Endothelial cell of umbilical vein (primary cell): ENCODE measurements at regions not wholly inside any gene's neighbourhood (a gene's known extent, or its start where the extent isn't known, plus 50 kb on each side); places are given as distances from the start of the nearest gene placed in this dataset.
"Not testable (repeated sequence)": the region's sequence is repeated elsewhere in the genome, so short reads cannot be mapped to it uniquely, and the experiment has no call there.

Source experiments
- BruUV-seq: library from RNA; stranded (reverse); fragments of 400-500 nt; replicated peaks from 2 replicates; lab custom pipeline; 2021; lab: Mats Ljungman, UMichigan
- CTCF ChIA-PET: fragments of 300-600, 350-600 bp; sonication (Branson Sonifier 250); formaldehyde crosslinking; loops from one replicate; lab custom pipeline; 2021; ENCODE audit warnings: antibody characterized with exemption, inconsistent platforms; lab: Charles Lee
- POLR2A ChIA-PET: fragments of 300-600, 350-600 bp; sonication (Branson Sonifier 250); formaldehyde crosslinking; loops from one replicate; lab custom pipeline; 2021; ENCODE audit warnings: antibody characterized with exemption, inconsistent platforms; lab: Charles Lee
- DNase-seq: peaks from one replicate; pipeline ENCODE4 v3.0.0-alpha.2; 2011; ENCODE audit warnings: low read depth, low spot score
- FAIRE-seq: peaks from 2 replicates; lab custom pipeline; 2011; peaks lifted over from hg19 to GRCh38; lab: Jason Lieb, UNC
- H2AFZ ChIP-seq: 2 replicates; pipeline ENCODE4 v1.6.0; 2012; ENCODE audit warnings: low read depth, low read length, control low read depth, inconsistent platforms
- H3K27ac ChIP-seq: 2 replicates; pipeline ENCODE4 v1.5.1; 2011; ENCODE audit warnings: low read depth, mild to moderate bottlenecking, control low read depth, low read length, moderate library complexity; ENCODE audit not compliant: insufficient read depth
- H3K27me3 ChIP-seq, 2 experiments: 2 replicates each; pipeline versions ENCODE4 v1.6.0 to v1.6.1; 2011; ENCODE audit warnings: low read length in 2 of 2, mixed read lengths in 1 of 2; ENCODE audit not compliant: control insufficient read depth in 2 of 2, insufficient read depth in 2 of 2
- H3K36me3 ChIP-seq, 2 experiments: 2 replicates in 1 of 2; 3 replicates in 1 of 2; pipeline ENCODE4 v1.5.1; 2011; ENCODE audit warnings: low read length in 2 of 2, mild to moderate bottlenecking in 1 of 2, moderate library complexity in 1 of 2; ENCODE audit not compliant: control insufficient read depth in 2 of 2, insufficient read depth in 2 of 2; ENCODE audit errors: extremely low read depth in 1 of 2
- H3K4me1 ChIP-seq: 3 replicates; pipeline ENCODE4 v1.5.1; 2011; ENCODE audit warnings: mild to moderate bottlenecking, low read length; ENCODE audit not compliant: control insufficient read depth, insufficient read depth; ENCODE audit errors: extremely low read depth
- H3K4me2 ChIP-seq: 2 replicates; pipeline ENCODE4 v1.6.1; 2011; ENCODE audit warnings: low read length, control low read depth, mixed read lengths; ENCODE audit not compliant: insufficient read depth
- H3K4me3 ChIP-seq, 3 experiments: fragments of 200-600 bp in 1 of 3; sonication (generic), shearing (Covaris generic) in 1 of 3; replicated peaks in 1 of 3; 2 replicates each; pipeline ENCODE4 v1.5.1; 2011 to 2016; ENCODE audit warnings: control low read depth in 3 of 3, low read length in 3 of 3, mild to moderate bottlenecking in 2 of 3, inconsistent platforms in 1 of 3, low read depth in 1 of 3, moderate library complexity in 1 of 3; ENCODE audit not compliant: insufficient read depth in 1 of 3
- H3K79me2 ChIP-seq: 2 replicates; pipeline ENCODE4 v1.6.0; 2012; ENCODE audit warnings: low read length, inconsistent platforms; ENCODE audit not compliant: control insufficient read depth, insufficient read depth
- H3K9ac ChIP-seq: replicated peaks from 2 replicates; pipeline ENCODE3; 2011; ENCODE audit warnings: low read length, control low read depth; ENCODE audit not compliant: insufficient read depth; ENCODE audit errors: extremely low read depth
- H3K9me1 ChIP-seq: replicated peaks from 3 replicates; pipeline ENCODE4 v1.6.0; 2011; ENCODE audit warnings: mild to moderate bottlenecking, low read length; ENCODE audit not compliant: control insufficient read depth, insufficient read depth; ENCODE audit errors: extremely low read depth
- H3K9me3 ChIP-seq: replicated peaks from 2 replicates; pipeline ENCODE4 v1.5.1; 2012; ENCODE audit warnings: low read length, inconsistent platforms; ENCODE audit not compliant: control insufficient read depth, insufficient read depth
- H4K20me1 ChIP-seq: replicated peaks from 2 replicates; pipeline ENCODE3; 2011; ENCODE audit warnings: mild to moderate bottlenecking, low read length; ENCODE audit not compliant: control insufficient read depth, insufficient read depth; ENCODE audit errors: extremely low read depth
- EZH2 ChIP-seq: IDR thresholded peaks from 2 replicates; pipeline ENCODE4 v1.6.1; 2012; ENCODE audit warnings: borderline replicate concordance, low read depth, mild to moderate bottlenecking, moderate library complexity, low read length, inconsistent platforms; ENCODE audit not compliant: severe bottlenecking
- FOS ChIP-seq: IDR thresholded peaks from 2 replicates; pipeline ENCODE4 v1.6.1; 2011; ENCODE audit warnings: mild to moderate bottlenecking, low read length, moderate library complexity, borderline replicate concordance; ENCODE audit not compliant: insufficient read depth
- GATA2 ChIP-seq: IDR thresholded peaks from 2 replicates; pipeline ENCODE4 v1.7.0; 2011; ENCODE audit warnings: low read depth, mild to moderate bottlenecking, moderate library complexity, mixed read lengths, low read length; ENCODE audit not compliant: insufficient read length, insufficient read depth
- JUN ChIP-seq: IDR thresholded peaks from 2 replicates; pipeline ENCODE4 v1.6.1; 2011; ENCODE audit warnings: borderline replicate concordance, low read depth; ENCODE audit not compliant: insufficient read length, insufficient read depth
- MYC ChIP-seq: IDR thresholded peaks from one replicate; pipeline ENCODE4 v1.6.1; 2011; ENCODE audit warnings: mild to moderate bottlenecking, low read depth, low read length
- POLR2A ChIP-seq: IDR thresholded peaks from 2 replicates; pipeline ENCODE4 v1.6.1; 2012; ENCODE audit warnings: low read depth, mild to moderate bottlenecking, control low read depth, low read length
- POLR2AphosphoS5 ChIP-seq: IDR thresholded peaks from 2 replicates; pipeline ENCODE4 v1.6.1; 2012; ENCODE audit warnings: low read depth, mild to moderate bottlenecking, control low read depth, low read length, moderate library complexity; ENCODE audit not compliant: insufficient read depth
- dilution Hi-C: fragments of 300-500 bp; cut with MboI; formaldehyde crosslinking; loops from one replicate; pipeline ENCODE4 v1.15.0; 2019; ENCODE audit warnings: low sequenced_read_pairs; ENCODE audit not compliant: extremely low pct_ligation_motif_present
- intact Hi-C: fragments of 100-400 bp; cut with micrococcal nuclease; formaldehyde crosslinking; loops from one replicate; pipeline ENCODE4 v1.10.0; 2022

- Histone ChIP-seq H3K36me3 (no peaks in the 10 kb centered on the region), H3K79me2 (no peaks in the 10 kb centered on the region), H4K20me1 (no peaks in the 10 kb centered on the region), H3K9ac (no peak overlapping the region), H3K4me1 (peaks cover 10% of the 10 kb centered on the region), H3K27ac (no peak overlapping the region), H3K9me3 (no peaks in the 10 kb centered on the region), H3K4me2 (no peak overlapping the region), H3K27me3 (no peaks in the 10 kb centered on the region), H3K4me3 (no peak overlapping the region), H2AFZ (no peak overlapping the region), H3K9me1 (no peaks in the 10 kb centered on the region)
- ChIA-PET POLR2A (no interaction called here), CTCF (no interaction called here)
- dilution Hi-C loops (no loop called here), intact Hi-C loops (loop anchor here (10.0 kb wide), 1 partner anchor 630 kb away; no protein-coding TSS in a partner anchor)
- no peak for FAIRE-seq
- DNase-seq: no peak
- TF ChIP-seq MYC: no peak
- TF ChIP-seq FOS: no peak
- TF ChIP-seq POLR2A: no peak
- no peak for TF ChIP-seq POLR2AphosphoS5
- no peak for TF ChIP-seq EZH2
- no TSS peak for BruUV-seq
These were observed 405.2 kb downstream of the ZEB2 start for GRCh38 chr2:144114760-144115159.

- TF ChIP-seq EZH2 (no peak), JUN (peak; percentile 50), FOS (peak; percentile 78), GATA2 (peak; percentile 98), POLR2AphosphoS5 (peak; percentile 47)
- H3K4me1 ChIP-seq: peaks cover 10% of the 10 kb centered on the region
- POLR2A ChIA-PET: no interaction called here
These were observed 408.5 kb downstream of the ZEB2 start for GRCh38 chr2:144111437-144111836.

DNA sequence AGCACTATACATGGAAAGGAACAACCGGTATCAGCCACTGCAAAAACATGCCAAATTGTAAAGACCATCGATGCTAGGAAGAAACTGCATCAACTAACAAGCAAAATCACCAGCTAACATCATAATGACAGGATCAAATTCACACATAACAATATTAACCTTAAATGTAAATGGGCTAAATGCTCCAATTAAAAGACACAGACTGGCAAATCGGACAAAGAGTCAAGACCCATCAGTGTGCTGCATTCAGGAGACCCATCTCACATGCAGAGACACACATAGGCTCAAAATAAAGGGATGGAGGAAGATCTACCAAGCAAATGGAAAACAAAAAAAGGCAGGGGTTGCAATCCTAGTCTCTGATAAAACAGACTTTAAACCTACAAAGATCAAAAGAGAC lies 413.8 kb downstream of the ZEB2 start:
- H3K4me3 ChIP-seq, POLR2A ChIA-PET, H3K27me3 ChIP-seq, H3K4me2 ChIP-seq, H3K36me3 ChIP-seq, H3K79me2 ChIP-seq, H3K9me3 ChIP-seq, H3K9me1 ChIP-seq, H3K9ac ChIP-seq, H4K20me1 ChIP-seq, BruUV-seq, DNase-seq, H3K4me1 ChIP-seq, H3K27ac ChIP-seq, dilution Hi-C loops, intact Hi-C loops, FAIRE-seq, CTCF ChIA-PET, H2AFZ ChIP-seq: not testable (repeated sequence)

More at GRCh38 chr2:144111437-144111836, 408.5 kb downstream of the ZEB2 start:
- dilution Hi-C loops (no loop called here), intact Hi-C loops (loop anchor here (10.0 kb wide), 1 partner anchor 627 kb away; no protein-coding TSS in a partner anchor)
- peak overlapping the region; percentile 36 for H3K27ac ChIP-seq
- H3K27me3 ChIP-seq: no peaks in the 10 kb centered on the region
- no peak overlapping the region for H2AFZ ChIP-seq
- CTCF ChIA-PET: interaction anchor here (1.2 to 1.4 kb wide), 2 partner anchors 12 to 19 kb away, joined by 3 to 4 read pairs; no protein-coding TSS in a partner anchor
- H3K9me1 ChIP-seq: no peaks in the 10 kb centered on the region
- no peak overlapping the region for H3K4me2 ChIP-seq
- no peak overlapping the region for H3K4me3 ChIP-seq
- no peaks in the 10 kb centered on the region for H4K20me1 ChIP-seq
- no TSS peak for BruUV-seq
- no peaks in the 10 kb centered on the region for H3K36me3 ChIP-seq
- DNase-seq (peak; percentile 78), FAIRE-seq (peak; percentile 95)
- H3K79me2 ChIP-seq: no peaks in the 10 kb centered on the region
- H3K9ac ChIP-seq: no peak overlapping the region
- no peaks in the 10 kb centered on the region for H3K9me3 ChIP-seq
